ENCODE measurements at regions not wholly inside any gene's neighbourhood (a gene's known extent, or its start where the extent isn't known, plus 50 kb on each side); places are given as distances from the start of the nearest gene placed in this dataset.

- Histone ChIP-seq H3K4me3 (ENCODE audit: low read length) (no peak overlapping the region), H3K9ac (ENCODE audit: low read length) (no peak overlapping the region), H3K27me3 (ENCODE audit: low read depth, low read length) (no peaks in the 10 kb centered on the region), H2AFZ (ENCODE audit: low read depth, low read length) (no peak overlapping the region), H4K20me1 (ENCODE audit: insufficient read depth, low read length) (no peaks in the 10 kb centered on the region), H3K4me2 (ENCODE audit: low read length) (no peak overlapping the region), H3K9me3 (ENCODE audit: insufficient read depth, low read length) (no peaks in the 10 kb centered on the region), H3K27ac (ENCODE audit: low read length) (no peak overlapping the region), H3K79me2 (ENCODE audit: low read length) (no peaks in the 10 kb centered on the region), H3K4me1 (ENCODE audit: low read length) (no peaks in the 10 kb centered on the region), H3K36me3 (replicated peaks; ENCODE audit: low read depth, low read length) (no peaks in the 10 kb centered on the region)
- no peak for TF ChIP-seq CTCF (IDR thresholded peaks at IDR 0.05; ENCODE audit: low read depth, low read length)
Observed at GRCh38 chr9:107721705-107722245, 232.2 kb upstream of the KLF4 start.

GRCh38 chr9:107720501-107720900 is 230.9 kb upstream of the KLF4 start:
- Histone ChIP-seq H3K79me2 (ENCODE audit: low read length) (no peaks in the 10 kb centered on the region), H3K4me2 (ENCODE audit: low read length) (no peak overlapping the region), H3K27me3 (ENCODE audit: low read depth, low read length) (no peaks in the 10 kb centered on the region), H3K9ac (ENCODE audit: low read length) (no peak overlapping the region), H3K4me1 (ENCODE audit: low read length) (no peaks in the 10 kb centered on the region), H3K27ac (ENCODE audit: low read length) (no peak overlapping the region), H2AFZ (ENCODE audit: low read depth, low read length) (no peak overlapping the region), H4K20me1 (ENCODE audit: insufficient read depth, low read length) (no peaks in the 10 kb centered on the region), H3K4me3 (ENCODE audit: low read length) (no peak overlapping the region), H3K9me3 (ENCODE audit: insufficient read depth, low read length) (no peaks in the 10 kb centered on the region), H3K36me3 (replicated peaks; ENCODE audit: low read depth, low read length) (no peaks in the 10 kb centered on the region)
- TF ChIP-seq EZH2phosphoT487 (IDR thresholded peaks at IDR 0.05; ENCODE audit: low read depth) (no peak), CTCF (IDR thresholded peaks at IDR 0.05; ENCODE audit: low read depth, low read length) (no peak)

GRCh38 chr9:107717529-107718314 is 228.2 kb upstream of the KLF4 start:
- Histone ChIP-seq H3K4me3 (ENCODE audit: low read length) (no peak overlapping the region), H3K4me2 (ENCODE audit: low read length) (no peak overlapping the region), H3K36me3 (replicated peaks; ENCODE audit: low read depth, low read length) (no peaks in the 10 kb centered on the region), H3K27me3 (ENCODE audit: low read depth, low read length) (no peaks in the 10 kb centered on the region), H3K9me3 (ENCODE audit: insufficient read depth, low read length) (no peaks in the 10 kb centered on the region), H2AFZ (ENCODE audit: low read depth, low read length) (no peak overlapping the region), H4K20me1 (ENCODE audit: insufficient read depth, low read length) (no peaks in the 10 kb centered on the region), H3K79me2 (ENCODE audit: low read length) (no peaks in the 10 kb centered on the region), H3K4me1 (ENCODE audit: low read length) (no peaks in the 10 kb centered on the region), H3K9ac (ENCODE audit: low read length) (no peak overlapping the region), H3K27ac (ENCODE audit: low read length) (no peak overlapping the region)
- TF ChIP-seq EZH2phosphoT487 (IDR thresholded peaks at IDR 0.05; ENCODE audit: low read depth) (no peak), CTCF (IDR thresholded peaks at IDR 0.05; ENCODE audit: low read depth, low read length) (no peak)

GRCh38 chr9:107715740-107716139 is 226.2 kb upstream of the KLF4 start:
- H3K36me3 ChIP-seq (replicated peaks; ENCODE audit: low read depth, low read length): no peaks in the 10 kb centered on the region
- no peaks in the 10 kb centered on the region for H4K20me1 ChIP-seq (ENCODE audit: insufficient read depth, low read length)
- H3K27me3 ChIP-seq (ENCODE audit: low read depth, low read length): no peaks in the 10 kb centered on the region
- no peaks in the 10 kb centered on the region for H3K79me2 ChIP-seq (ENCODE audit: low read length)
- no peak overlapping the region for H3K4me2 ChIP-seq (ENCODE audit: low read length)
- no peaks in the 10 kb centered on the region for H3K9me3 ChIP-seq (ENCODE audit: insufficient read depth, low read length)
- TF ChIP-seq EZH2phosphoT487 (IDR thresholded peaks at IDR 0.05; ENCODE audit: low read depth) (no peak), CTCF (IDR thresholded peaks at IDR 0.05; ENCODE audit: low read depth, low read length) (no peak)
- no peak overlapping the region for H3K9ac ChIP-seq (ENCODE audit: low read length)
- no peak overlapping the region for H3K4me3 ChIP-seq (ENCODE audit: low read length)
- no peak overlapping the region for H3K27ac ChIP-seq (ENCODE audit: low read length)
- no peaks in the 10 kb centered on the region for H3K4me1 ChIP-seq (ENCODE audit: low read length)
- no peak overlapping the region for H2AFZ ChIP-seq (ENCODE audit: low read depth, low read length)
